ENCODE measurements at regions not wholly inside any gene's neighbourhood (a gene's known extent, or its start where the extent isn't known, plus 50 kb on each side); places are given as distances from the start of the nearest gene placed in this dataset.

- ChIA-PET CTCF (ENCODE audit: low intra/inter-chr PET ratio) (no interaction called here), POLR2A (no interaction called here)
- H4K20me1 ChIP-seq (replicated peaks; ENCODE audit: control insufficient read depth, insufficient read depth, low read length) = no peaks in the 10 kb centered on the region
- no peaks in the 10 kb centered on the region for H3K9me1 ChIP-seq (ENCODE audit: control insufficient read depth, insufficient read depth, low read length)
- ATAC-seq (no peak), FAIRE-seq (no peak), DNase-seq (ENCODE audit: extremely low read depth in 1 of 4, low spot score in 3 of 4) (no peak)
- no peak overlapping the region for H2AFZ ChIP-seq (ENCODE audit: low read depth, low read length)
- H3K4me3 ChIP-seq = no peak overlapping the region
- no peaks in the 10 kb centered on the region for H3K27me3 ChIP-seq (ENCODE audit: control insufficient read depth in 2 of 2, insufficient read depth in 2 of 2, low read length in 2 of 2)
- H3K9me3 ChIP-seq (replicated peaks; ENCODE audit: control insufficient read depth, insufficient read depth, low read depth, low read length) = no peaks in the 10 kb centered on the region
- no peak overlapping the region for H3K27ac ChIP-seq (ENCODE audit: extremely low read depth, low read depth, low read length)
- in situ Hi-C loops (cut with MboI) = no loop called here
- 0% methylated on average over 6 of the region's 9 CpGs for WGBS (ENCODE audit: insufficient coverage, low coverage, missing lambda C conversion rate)
- H3K4me2 ChIP-seq (ENCODE audit: insufficient read depth, low read length) = no peak overlapping the region
- intact Hi-C loops (cut with micrococcal nuclease) = no loop called here
- H3K36me3 ChIP-seq (ENCODE audit: control insufficient read depth, insufficient read depth, low read length) = no peaks in the 10 kb centered on the region
- no peak overlapping the region for H3K9ac ChIP-seq (ENCODE audit: insufficient read depth in 1 of 2, low read depth in 2 of 2, low read length in 2 of 2)
- no peaks in the 10 kb centered on the region for H3K4me1 ChIP-seq (replicated peaks in 1 of 2; ENCODE audit: control insufficient read depth in 2 of 2, insufficient read depth in 2 of 2, low read length in 2 of 2)
- no TSS peak for BruUV-seq (replicated peaks)
- no peaks in the 10 kb centered on the region for H3K79me2 ChIP-seq (ENCODE audit: control insufficient read depth, insufficient read depth, low read length)
- TF ChIP-seq NR2F6 (CRISPR knock-in tag; IDR thresholded peaks at IDR 0.05) (no peak), ZNF77 (CRISPR knock-in tag; IDR thresholded peaks at IDR 0.05) (no peak), ZKSCAN1 (IDR thresholded peaks at IDR 0.05; ENCODE audit: low read depth, low read length) (no peak), STAT5A (IDR thresholded peaks at IDR 0.05; ENCODE audit: borderline replicate concordance, low read length) (no peak), IRF9 (tag; IDR thresholded peaks at IDR 0.05) (no peak), BRD9 (IDR thresholded peaks at IDR 0.05; ENCODE audit: low read depth, partially characterized antibody) (no peak), ZBED1 (IDR thresholded peaks at IDR 0.05) (no peak), ZNF347 (CRISPR knock-in tag; IDR thresholded peaks at IDR 0.05; ENCODE audit: low read depth) (no peak), ZNF354B (CRISPR knock-in tag; IDR thresholded peaks at IDR 0.05) (no peak), SAFB2 (IDR thresholded peaks at IDR 0.05; ENCODE audit: borderline replicate concordance, low read depth, low read length, severe bottlenecking) (no peak), ZSCAN29 (IDR thresholded peaks at IDR 0.05) (no peak), ZFP1 (CRISPR knock-in tag; IDR thresholded peaks at IDR 0.05) (no peak)
These were observed 101.1 kb downstream of the DCAF12L2 start for GRCh38 chrX:126064901-126065541.
